ENCODE measurements at regions not wholly inside any gene's neighbourhood (a gene's known extent, or its start where the extent isn't known, plus 50 kb on each side); places are given as distances from the start of the nearest gene placed in this dataset.

GRCh38 chr4:24224446-24224845 is 334.6 kb upstream of the PPARGC1A start:
- H3K4me3 ChIP-seq (ENCODE audit: insufficient read depth, low read length, poor library complexity, severe bottlenecking): no peak overlapping the region
- TF ChIP-seq CTCF (IDR thresholded peaks at IDR 0.05; ENCODE audit: insufficient read depth, low read length, poor library complexity, severe bottlenecking) (no peak), EZH2phosphoT487 (conservative IDR thresholded peaks at IDR 0.05; ENCODE audit: low read length) (no peak)
- H3F3A ChIP-seq (ENCODE audit: insufficient read depth): no peaks in the 10 kb centered on the region
- no peaks in the 10 kb centered on the region for H3K27me3 ChIP-seq (ENCODE audit: low read length)
- H3K9me2 ChIP-seq (replicated peaks; ENCODE audit: insufficient read depth, low read length): no peaks in the 10 kb centered on the region
- no peak overlapping the region for H3K9ac ChIP-seq (ENCODE audit: low read length)
- no peak overlapping the region for H3K4me2 ChIP-seq (ENCODE audit: low read depth, low read length, poor library complexity, severe bottlenecking)
- no peak overlapping the region for H2AFZ ChIP-seq (ENCODE audit: low read depth, low read length, severe bottlenecking)
- H3K36me3 ChIP-seq (ENCODE audit: low read length): no peaks in the 10 kb centered on the region
- H3K79me2 ChIP-seq (ENCODE audit: insufficient read depth, low read length): no peaks in the 10 kb centered on the region
- no peak overlapping the region for H3K27ac ChIP-seq (ENCODE audit: low read depth, low read length)
- no peaks in the 10 kb centered on the region for H3K9me3 ChIP-seq (ENCODE audit: insufficient read depth, low read length)
- H4K20me1 ChIP-seq (ENCODE audit: low read depth, low read length): no peaks in the 10 kb centered on the region

- Histone ChIP-seq H4K20me1 (ENCODE audit: low read depth, low read length) (no peaks in the 10 kb centered on the region), H3K27ac (ENCODE audit: low read depth, low read length) (no peak overlapping the region), H2AFZ (ENCODE audit: low read depth, low read length, severe bottlenecking) (no peak overlapping the region), H3K4me3 (ENCODE audit: insufficient read depth, low read length, poor library complexity, severe bottlenecking) (no peak overlapping the region), H3F3A (ENCODE audit: insufficient read depth) (no peaks in the 10 kb centered on the region), H3K9me2 (replicated peaks; ENCODE audit: insufficient read depth, low read length) (no peaks in the 10 kb centered on the region), H3K27me3 (ENCODE audit: low read length) (no peaks in the 10 kb centered on the region), H3K9me3 (ENCODE audit: insufficient read depth, low read length) (no peaks in the 10 kb centered on the region), H3K79me2 (ENCODE audit: insufficient read depth, low read length) (no peaks in the 10 kb centered on the region), H3K36me3 (ENCODE audit: low read length) (no peaks in the 10 kb centered on the region), H3K9ac (ENCODE audit: low read length) (no peak overlapping the region), H3K4me2 (ENCODE audit: low read depth, low read length, poor library complexity, severe bottlenecking) (no peak overlapping the region)
- no peak for TF ChIP-seq CTCF (IDR thresholded peaks at IDR 0.05; ENCODE audit: insufficient read depth, low read length, poor library complexity, severe bottlenecking)
These were observed 329.4 kb upstream of the PPARGC1A start for GRCh38 chr4:24219209-24219608.

- Histone ChIP-seq H3K9me2 (replicated peaks; ENCODE audit: insufficient read depth, low read length) (no peaks in the 10 kb centered on the region), H4K20me1 (ENCODE audit: low read depth, low read length) (no peaks in the 10 kb centered on the region), H3K36me3 (ENCODE audit: low read length) (no peaks in the 10 kb centered on the region), H3K4me2 (ENCODE audit: low read depth, low read length, poor library complexity, severe bottlenecking) (no peak overlapping the region), H3K27ac (ENCODE audit: low read depth, low read length) (no peak overlapping the region), H3K4me3 (ENCODE audit: insufficient read depth, low read length, poor library complexity, severe bottlenecking) (no peak overlapping the region), H3K9ac (ENCODE audit: low read length) (no peak overlapping the region), H2AFZ (ENCODE audit: low read depth, low read length, severe bottlenecking) (no peak overlapping the region), H3K79me2 (ENCODE audit: insufficient read depth, low read length) (no peaks in the 10 kb centered on the region), H3K27me3 (ENCODE audit: low read length) (no peaks in the 10 kb centered on the region), H3F3A (ENCODE audit: insufficient read depth) (no peaks in the 10 kb centered on the region), H3K9me3 (ENCODE audit: insufficient read depth, low read length) (no peaks in the 10 kb centered on the region)
- TF ChIP-seq EZH2phosphoT487 (conservative IDR thresholded peaks at IDR 0.05; ENCODE audit: low read length) (no peak), CTCF (IDR thresholded peaks at IDR 0.05; ENCODE audit: insufficient read depth, low read length, poor library complexity, severe bottlenecking) (no peak)
These were observed 328.7 kb upstream of the PPARGC1A start for GRCh38 chr4:24218566-24218965.

DNA sequence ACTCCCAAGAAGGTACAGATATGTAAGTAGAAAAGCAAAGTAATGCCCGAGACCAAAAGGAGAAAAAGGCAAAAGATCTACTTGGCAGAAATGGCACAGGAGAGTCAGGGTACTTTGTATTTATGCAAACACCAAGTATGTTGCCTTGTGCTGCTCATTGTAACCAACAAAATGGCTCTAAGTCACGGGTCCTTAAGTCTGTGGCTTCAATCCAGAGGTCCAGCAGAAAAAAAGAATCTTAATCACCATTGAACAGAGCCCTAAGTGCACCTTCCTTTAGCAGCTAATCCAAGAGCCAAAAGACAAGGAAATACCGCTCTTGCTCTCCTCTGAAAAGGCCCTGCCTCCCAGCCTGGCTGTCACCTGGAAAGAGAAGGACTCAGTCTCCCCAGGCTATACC is 324.9 kb upstream of the PPARGC1A start:
- Histone ChIP-seq H3K4me3 (ENCODE audit: insufficient read depth, low read length, poor library complexity, severe bottlenecking) (no peak overlapping the region), H3K9ac (ENCODE audit: low read length) (no peak overlapping the region), H4K20me1 (ENCODE audit: low read depth, low read length) (no peaks in the 10 kb centered on the region), H2AFZ (ENCODE audit: low read depth, low read length, severe bottlenecking) (no peak overlapping the region), H3K9me2 (replicated peaks; ENCODE audit: insufficient read depth, low read length) (no peaks in the 10 kb centered on the region), H3K9me3 (ENCODE audit: insufficient read depth, low read length) (no peaks in the 10 kb centered on the region), H3K27ac (ENCODE audit: low read depth, low read length) (no peak overlapping the region), H3K79me2 (ENCODE audit: insufficient read depth, low read length) (no peaks in the 10 kb centered on the region), H3K27me3 (ENCODE audit: low read length) (no peaks in the 10 kb centered on the region), H3K4me2 (ENCODE audit: low read depth, low read length, poor library complexity, severe bottlenecking) (no peak overlapping the region), H3F3A (ENCODE audit: insufficient read depth) (no peaks in the 10 kb centered on the region), H3K36me3 (ENCODE audit: low read length) (no peaks in the 10 kb centered on the region)
- TF ChIP-seq EZH2phosphoT487 (conservative IDR thresholded peaks at IDR 0.05; ENCODE audit: low read length) (no peak), CTCF (IDR thresholded peaks at IDR 0.05; ENCODE audit: insufficient read depth, low read length, poor library complexity, severe bottlenecking) (no peak)

All from SU-DHL-6 (cell line).